GM23338 (cell line): ENCODE measurements at regions not wholly inside any gene's neighbourhood (a gene's known extent, or its start where the extent isn't known, plus 50 kb on each side); places are given as distances from the start of the nearest gene placed in this dataset.

Experiments used
- ATAC-seq: fragments of 200-7000 bp; cut with Tn5 transposase; 3 replicates; pipeline ENCODE4 v1.9.1; 2020
- DNase-seq: peaks from one replicate; pipeline ENCODE4 v3.0.0-alpha.2; 2015; ENCODE audit warnings: low spot score
- H2AFZ ChIP-seq: fragments of 200-600 bp; sonication (generic); 2 replicates; pipeline ENCODE4 v1.8.0; 2016; ENCODE audit warnings: antibody characterized with exemption, mild to moderate bottlenecking, moderate library complexity
- H3F3A ChIP-seq: fragments of 200-600 bp; sonication (generic); replicated peaks from 2 replicates; pipeline ENCODE4 v1.8.0; 2017; ENCODE audit warnings: antibody characterized with exemption, mixed run types, low read depth
- H3K27ac ChIP-seq: fragments of 200-600 bp; sonication (generic); 2 replicates; pipeline ENCODE4 v1.6.1; 2016; ENCODE audit warnings: low read depth
- H3K27me3 ChIP-seq: fragments of 200-600 bp; sonication (generic); 2 replicates; pipeline ENCODE4 v1.8.0; 2016; ENCODE audit warnings: mild to moderate bottlenecking, mixed run types, moderate library complexity; ENCODE audit not compliant: insufficient read depth
- H3K36me3 ChIP-seq: fragments of 200-600 bp; sonication (generic); 2 replicates; pipeline ENCODE4 v1.8.0; 2016; ENCODE audit warnings: mild to moderate bottlenecking; ENCODE audit not compliant: insufficient read depth
- H3K4me1 ChIP-seq: fragments of 200-600 bp; sonication (generic); 2 replicates; pipeline ENCODE4 v1.8.0; 2016; ENCODE audit warnings: mild to moderate bottlenecking, moderate library complexity; ENCODE audit not compliant: insufficient read depth
- H3K4me2 ChIP-seq: fragments of 200-600 bp; sonication (generic); 2 replicates; pipeline ENCODE4 v1.7.1; 2017; ENCODE audit warnings: mixed run types
- H3K4me3 ChIP-seq: fragments of 200-600 bp; sonication (generic); 2 replicates; pipeline ENCODE4 v1.6.1; 2016; ENCODE audit warnings: mixed run types
- H3K79me2 ChIP-seq: fragments of 200-600 bp; sonication (generic); replicated peaks from 2 replicates; pipeline ENCODE4 v1.8.0; 2017; ENCODE audit warnings: mild to moderate bottlenecking; ENCODE audit not compliant: insufficient read depth
- H3K9me2 ChIP-seq: fragments of 200-600 bp; sonication (generic); 2 replicates; pipeline ENCODE4 v1.8.0; 2017; ENCODE audit not compliant: insufficient read depth
- H4K20me1 ChIP-seq: fragments of 200-600 bp; sonication (generic); replicated peaks from 2 replicates; pipeline ENCODE4 v1.8.0; 2017; ENCODE audit warnings: mild to moderate bottlenecking; ENCODE audit not compliant: insufficient read depth
- H3K27ac Mint-ChIP-seq: 2 replicates; pipeline ENCODE4 v1.8.0; 2020; ENCODE audit warnings: inconsistent platforms, mild to moderate bottlenecking, moderate library complexity, mixed read lengths
- H3K27me3 Mint-ChIP-seq: 3 replicates; pipeline ENCODE4 v1.8.0; 2022; ENCODE audit warnings: low read depth, mild to moderate bottlenecking, moderate library complexity, mixed read lengths, inconsistent platforms; ENCODE audit not compliant: insufficient read depth, poor library complexity
- H3K36me3 Mint-ChIP-seq: 3 replicates; pipeline ENCODE4 v1.8.0; 2021; ENCODE audit warnings: low read depth, mild to moderate bottlenecking, inconsistent platforms, moderate library complexity, mixed read lengths
- H3K4me1 Mint-ChIP-seq: 3 replicates; pipeline ENCODE4 v1.8.0; 2020; ENCODE audit warnings: mild to moderate bottlenecking, inconsistent platforms, mixed read lengths
- H3K4me3 Mint-ChIP-seq: 3 replicates; pipeline ENCODE4 v1.8.0; 2021; ENCODE audit warnings: moderate library complexity, mild to moderate bottlenecking, inconsistent platforms, mixed read lengths
- H3K9me3 Mint-ChIP-seq: 3 replicates; pipeline ENCODE4 v1.8.0; 2020; ENCODE audit warnings: moderate library complexity, mild to moderate bottlenecking, inconsistent platforms, mixed read lengths
- CREB1 ChIP-seq: fragments of 250-450 bp; sonication (Bioruptor Pico); IDR thresholded peaks from 2 replicates; pipeline ENCODE4 v1.5.0; 2020; ENCODE audit warnings: low read depth, mild to moderate bottlenecking, moderate library complexity
- CTCF ChIP-seq, 2 experiments: fragments of 200-600 bp in 1 of 2; sonication (generic) in 1 of 2; conservative IDR thresholded peaks; 2 replicates each; pipeline versions ENCODE4 v1.5.1 to v1.6.1; 2016 to 2017; ENCODE audit warnings: antibody characterized with exemption in 2 of 2, low read depth in 2 of 2, mild to moderate bottlenecking in 2 of 2, moderate library complexity in 1 of 2
- ETS1 ChIP-seq: IDR thresholded peaks from 2 replicates; pipeline ENCODE4 v1.6.1; 2016; ENCODE audit warnings: antibody characterized with exemption
- EZH2 ChIP-seq: fragments of 200-600 bp; sonication (generic); IDR thresholded peaks from one replicate; pipeline ENCODE4 v1.8.0; 2017; ENCODE audit warnings: antibody characterized with exemption, mild to moderate bottlenecking, low read depth; ENCODE audit not compliant: unreplicated experiment
- EZH2phosphoT487 ChIP-seq: fragments of 200-600 bp; sonication (generic); IDR thresholded peaks from one replicate; pipeline ENCODE4 v1.8.1; 2018; ENCODE audit warnings: antibody characterized with exemption; ENCODE audit not compliant: unreplicated experiment
- JUNB ChIP-seq: IDR thresholded peaks from one replicate; pipeline ENCODE4 v1.6.1; 2016; ENCODE audit warnings: antibody characterized with exemption; ENCODE audit not compliant: unreplicated experiment
- NANOG ChIP-seq: IDR thresholded peaks from 2 replicates; pipeline ENCODE4 v1.6.1; 2016; ENCODE audit warnings: antibody characterized with exemption, borderline replicate concordance
- POLR2AphosphoS5 ChIP-seq: IDR thresholded peaks from 2 replicates; pipeline ENCODE4 v1.6.1; 2016; ENCODE audit warnings: antibody characterized with exemption, low read depth
- REST ChIP-seq: IDR thresholded peaks from one replicate; pipeline ENCODE4 v1.6.1; 2018; ENCODE audit warnings: antibody characterized with exemption; ENCODE audit not compliant: unreplicated experiment
- STAT1 ChIP-seq: IDR thresholded peaks from one replicate; pipeline ENCODE4 v1.6.1; 2016; ENCODE audit warnings: antibody characterized with exemption; ENCODE audit not compliant: unreplicated experiment
- ZNF114 ChIP-seq: fragments of 250-450 bp; sonication (Bioruptor Pico); IDR thresholded peaks from 2 replicates; pipeline ENCODE4 v1.5.0; 2020; ENCODE audit warnings: mild to moderate bottlenecking, moderate library complexity
- ZNF331 ChIP-seq: fragments of 250-450 bp; sonication (Bioruptor Pico); IDR thresholded peaks from 2 replicates; pipeline ENCODE4 v1.5.0; 2020; ENCODE audit warnings: low read depth, mild to moderate bottlenecking, moderate library complexity
- ZNF462 ChIP-seq: fragments of 250-450 bp; sonication (Bioruptor Pico); IDR thresholded peaks from 2 replicates; pipeline ENCODE4 v1.5.0; 2020; ENCODE audit warnings: mild to moderate bottlenecking, moderate library complexity

GRCh38 chr17:69898601-69899000 is 176.4 kb upstream of the KCNJ16 start:
- H3K4me1 Mint-ChIP-seq = no peaks in the 10 kb centered on the region
- ATAC-seq = no peak
- H3K36me3 Mint-ChIP-seq = no peaks in the 10 kb centered on the region
- no peak overlapping the region for H3K4me2 ChIP-seq
- H3K36me3 ChIP-seq = no peaks in the 10 kb centered on the region
- no peak for DNase-seq
- H3K27me3 Mint-ChIP-seq = no peaks in the 10 kb centered on the region
- no peak overlapping the region for H3K27ac ChIP-seq
- H3K4me3 ChIP-seq = no peak overlapping the region
- H2AFZ ChIP-seq = no peak overlapping the region
- H3K27me3 ChIP-seq = no peaks in the 10 kb centered on the region
- no peak overlapping the region for H3K27ac Mint-ChIP-seq
- H3K4me3 Mint-ChIP-seq = no peak overlapping the region
- no peaks in the 10 kb centered on the region for H3F3A ChIP-seq
- H4K20me1 ChIP-seq = no peaks in the 10 kb centered on the region
- no peaks in the 10 kb centered on the region for H3K79me2 ChIP-seq
- TF ChIP-seq JUNB = no peak
- TF ChIP-seq CTCF (conservative IDR thresholded peaks at IDR 0.05; ENCODE audit: low read depth in 2 of 2) = no peak
- TF ChIP-seq EZH2phosphoT487 = no peak
- TF ChIP-seq CREB1 (CRISPR knock-in tag) = no peak
- TF ChIP-seq NANOG = no peak
- TF ChIP-seq ZNF114 (CRISPR knock-in tag) = no peak
- TF ChIP-seq EZH2 = no peak
- TF ChIP-seq POLR2AphosphoS5 = no peak
- no peak for TF ChIP-seq STAT1
- no peak for TF ChIP-seq ZNF331 (CRISPR knock-in tag)
- TF ChIP-seq REST = no peak
- TF ChIP-seq ZNF462 (CRISPR knock-in tag) = no peak
- no peak for TF ChIP-seq ETS1
- no peaks in the 10 kb centered on the region for H3K9me3 Mint-ChIP-seq
- peaks cover 5% of the 10 kb centered on the region; the same call in 1 of the 2 replicates for H3K9me2 ChIP-seq
- H3K4me1 ChIP-seq = no peaks in the 10 kb centered on the region
